ENCODE measurements at regions not wholly inside any gene's neighbourhood (a gene's known extent, or its start where the extent isn't known, plus 50 kb on each side); places are given as distances from the start of the nearest gene placed in this dataset.

- H3K36me3 ChIP-seq (ENCODE audit: insufficient read depth, low read length): no peaks in the 10 kb centered on the region
- H3K27ac ChIP-seq (ENCODE audit: low read depth, low read length): no peak overlapping the region
- H3K79me2 ChIP-seq (ENCODE audit: control insufficient read depth, insufficient read depth, low read length, unreplicated experiment): no peaks in the 10 kb centered on the region
- no peak overlapping the region for H3K4me3 ChIP-seq (ENCODE audit: low read depth, low read length)
- no peak overlapping the region for H2AFZ ChIP-seq (ENCODE audit: low read length, unreplicated experiment)
- no peaks in the 10 kb centered on the region for H3K4me1 ChIP-seq (ENCODE audit: control insufficient read depth, insufficient read depth, low read length, unreplicated experiment)
- peaks cover 22% of the 10 kb centered on the region for H3K27me3 ChIP-seq (ENCODE audit: insufficient read depth, low read length)
Measured at GRCh38 chr9:134260801-134261200, 65.5 kb upstream of the RXRA start.

DNA sequence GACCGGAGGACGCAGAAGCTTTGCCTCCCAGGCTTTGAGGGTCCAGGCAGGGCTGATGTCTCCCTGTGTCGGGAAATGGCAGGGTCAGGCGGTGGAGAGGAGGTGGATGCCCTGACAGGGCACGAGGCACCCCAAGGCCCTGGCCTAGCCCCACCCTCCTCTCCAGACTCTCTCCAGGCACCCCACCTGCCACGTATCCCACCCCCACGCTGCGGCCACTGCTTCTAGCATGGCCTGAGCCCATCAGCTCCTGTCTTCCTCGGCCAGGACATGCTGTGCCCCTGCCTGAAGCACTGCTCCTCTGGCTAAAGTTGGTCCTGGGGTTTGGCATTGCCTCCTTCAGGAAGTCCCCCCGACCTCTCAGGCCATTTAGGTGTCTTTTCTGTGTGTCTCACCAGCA is 64.2 kb upstream of the RXRA start:
- H3K4me1 ChIP-seq (ENCODE audit: control insufficient read depth, insufficient read depth, low read length, unreplicated experiment): no peaks in the 10 kb centered on the region
- H3K79me2 ChIP-seq (ENCODE audit: control insufficient read depth, insufficient read depth, low read length, unreplicated experiment): no peaks in the 10 kb centered on the region
- peaks cover 34% of the 10 kb centered on the region for H3K27me3 ChIP-seq (ENCODE audit: insufficient read depth, low read length)
- H2AFZ ChIP-seq (ENCODE audit: low read length, unreplicated experiment): no peak overlapping the region
- H3K27ac ChIP-seq (ENCODE audit: low read depth, low read length): no peak overlapping the region
- no peaks in the 10 kb centered on the region for H3K36me3 ChIP-seq (ENCODE audit: insufficient read depth, low read length)
- no peak overlapping the region for H3K4me3 ChIP-seq (ENCODE audit: low read depth, low read length)

DNA sequence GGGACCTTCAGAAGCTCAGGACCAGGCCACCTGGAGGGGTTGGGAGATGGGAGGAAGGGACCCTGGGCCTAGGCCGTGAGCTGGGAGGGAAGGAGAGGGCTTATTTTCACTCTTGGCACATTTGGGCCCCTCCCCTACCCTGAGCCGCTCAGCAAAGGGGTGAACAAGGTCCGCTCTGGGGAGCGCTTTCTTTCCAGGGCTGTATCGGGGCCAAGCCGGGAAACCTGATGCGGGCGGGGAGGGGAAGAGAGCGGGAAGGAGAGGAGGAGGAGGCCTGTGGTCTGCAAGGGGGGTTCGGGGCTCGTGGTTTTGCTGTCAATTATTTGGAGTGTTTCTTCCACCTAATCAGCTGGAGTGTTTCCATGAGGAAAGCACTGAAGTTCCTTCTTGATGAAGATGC is 62.7 kb upstream of the RXRA start:
- Histone ChIP-seq H3K4me3 (ENCODE audit: low read depth, low read length) (no peak overlapping the region), H3K36me3 (ENCODE audit: insufficient read depth, low read length) (no peaks in the 10 kb centered on the region)

DNA sequence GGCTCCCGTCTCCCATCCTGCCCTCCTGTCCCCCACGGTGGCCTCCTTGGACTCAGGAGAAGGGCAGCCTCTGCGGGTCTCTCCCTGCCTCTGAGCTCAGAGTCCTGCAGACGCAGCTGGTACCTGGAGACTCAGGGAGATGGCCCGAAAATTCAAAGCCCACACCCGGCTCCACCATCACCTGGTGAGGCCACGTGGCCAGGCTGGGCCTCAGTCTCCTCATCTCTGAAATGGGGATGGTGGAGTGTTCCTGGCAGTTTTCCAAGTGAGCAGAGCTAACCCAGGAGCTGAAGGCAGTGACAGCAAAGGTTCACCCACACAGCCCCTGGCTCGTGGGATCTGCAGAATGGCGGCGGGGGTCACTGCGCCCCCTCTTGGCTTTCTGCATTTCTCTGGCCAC is 62.1 kb upstream of the RXRA start:
- H3K36me3 ChIP-seq (ENCODE audit: insufficient read depth, low read length): no peaks in the 10 kb centered on the region
- H3K79me2 ChIP-seq (ENCODE audit: control insufficient read depth, insufficient read depth, low read length, unreplicated experiment): no peaks in the 10 kb centered on the region
- no peak overlapping the region for H3K4me3 ChIP-seq (ENCODE audit: low read depth, low read length)
- peaks cover 42% of the 10 kb centered on the region for H3K27me3 ChIP-seq (ENCODE audit: insufficient read depth, low read length)
- no peak overlapping the region for H2AFZ ChIP-seq (ENCODE audit: low read length, unreplicated experiment)
- H3K4me1 ChIP-seq (ENCODE audit: control insufficient read depth, insufficient read depth, low read length, unreplicated experiment): no peaks in the 10 kb centered on the region
- no peak overlapping the region for H3K27ac ChIP-seq (ENCODE audit: low read depth, low read length)

More for the DNA sequence above, 62.7 kb upstream of the RXRA start:
- H3K27me3 ChIP-seq (ENCODE audit: insufficient read depth, low read length): peaks cover 42% of the 10 kb centered on the region
- H3K79me2 ChIP-seq (ENCODE audit: control insufficient read depth, insufficient read depth, low read length, unreplicated experiment): no peaks in the 10 kb centered on the region
- no peaks in the 10 kb centered on the region for H3K4me1 ChIP-seq (ENCODE audit: control insufficient read depth, insufficient read depth, low read length, unreplicated experiment)
- H3K27ac ChIP-seq (ENCODE audit: low read depth, low read length): no peak overlapping the region
- H2AFZ ChIP-seq (ENCODE audit: low read length, unreplicated experiment): no peak overlapping the region

DNA sequence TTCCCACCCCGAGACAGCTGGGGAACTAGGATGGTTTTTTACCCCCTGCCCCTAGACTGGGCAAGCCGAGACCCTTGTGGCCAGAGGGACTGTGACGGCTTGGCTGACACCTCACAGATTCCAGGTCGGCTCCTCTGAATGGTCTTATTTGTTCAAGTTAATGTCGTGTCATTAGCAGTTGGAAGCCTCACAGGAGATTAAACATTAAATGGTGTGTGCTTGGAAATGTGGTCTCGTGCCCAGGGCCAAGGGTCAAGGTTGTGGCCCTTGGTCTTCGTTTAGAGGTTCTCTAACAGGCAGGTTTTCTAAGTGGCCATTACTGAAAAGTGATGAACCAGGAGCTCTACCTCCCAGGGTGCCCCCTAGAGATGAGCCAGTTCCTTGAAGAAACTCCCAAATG is 61.2 kb upstream of the RXRA start:
- H3K27me3 ChIP-seq (ENCODE audit: insufficient read depth, low read length): peaks cover 42% of the 10 kb centered on the region
- no peaks in the 10 kb centered on the region for H3K36me3 ChIP-seq (ENCODE audit: insufficient read depth, low read length)
- no peak overlapping the region for H2AFZ ChIP-seq (ENCODE audit: low read length, unreplicated experiment)
- no peaks in the 10 kb centered on the region for H3K79me2 ChIP-seq (ENCODE audit: control insufficient read depth, insufficient read depth, low read length, unreplicated experiment)
- H3K4me3 ChIP-seq (ENCODE audit: low read depth, low read length): no peak overlapping the region
- H3K27ac ChIP-seq (ENCODE audit: low read depth, low read length): no peak overlapping the region
- no peaks in the 10 kb centered on the region for H3K4me1 ChIP-seq (ENCODE audit: control insufficient read depth, insufficient read depth, low read length, unreplicated experiment)

- Histone ChIP-seq H3K36me3 (ENCODE audit: insufficient read depth, low read length) (no peaks in the 10 kb centered on the region), H3K4me1 (ENCODE audit: control insufficient read depth, insufficient read depth, low read length, unreplicated experiment) (no peaks in the 10 kb centered on the region), H3K27ac (ENCODE audit: low read depth, low read length) (no peak overlapping the region), H3K27me3 (ENCODE audit: insufficient read depth, low read length) (peaks cover 52% of the 10 kb centered on the region), H2AFZ (ENCODE audit: low read length, unreplicated experiment) (no peak overlapping the region), H3K79me2 (ENCODE audit: control insufficient read depth, insufficient read depth, low read length, unreplicated experiment) (no peaks in the 10 kb centered on the region), H3K4me3 (ENCODE audit: low read depth, low read length) (no peak overlapping the region)
Measured at GRCh38 chr9:134266418-134266817, 59.8 kb upstream of the RXRA start.

DNA sequence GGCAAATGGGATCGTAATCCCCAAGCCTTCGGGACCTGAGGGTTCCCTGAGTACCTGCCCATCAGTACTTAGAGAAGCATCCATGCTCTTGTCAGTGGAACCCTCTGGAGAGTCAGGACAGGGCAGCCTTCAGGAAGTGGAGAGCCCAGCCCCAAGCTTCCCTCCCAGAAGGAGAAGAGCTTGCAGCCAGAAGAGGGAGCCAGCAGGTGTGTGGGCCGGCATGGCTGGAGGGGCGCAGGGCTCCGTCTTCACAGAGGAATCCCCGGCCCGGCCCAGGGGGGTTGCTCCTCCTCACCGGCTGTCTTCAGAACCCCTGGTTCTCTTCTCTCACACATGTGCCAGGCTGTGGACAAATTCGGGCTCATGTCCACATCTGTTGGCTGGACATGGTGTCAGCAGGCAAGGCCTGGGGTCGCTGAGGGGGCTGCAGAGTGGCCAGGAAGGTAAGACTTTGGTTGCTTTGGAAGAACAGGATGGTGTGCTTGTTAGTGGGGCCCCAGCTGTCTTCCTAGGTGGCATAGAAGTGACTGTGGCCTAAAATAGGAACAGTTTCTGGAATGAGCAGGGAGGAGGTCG is 58.9 kb upstream of the RXRA start:
- no peak overlapping the region for H3K4me3 ChIP-seq (ENCODE audit: low read depth, low read length)
- no peak overlapping the region for H2AFZ ChIP-seq (ENCODE audit: low read length, unreplicated experiment)
- no peaks in the 10 kb centered on the region for H3K36me3 ChIP-seq (ENCODE audit: insufficient read depth, low read length)
- H3K4me1 ChIP-seq (ENCODE audit: control insufficient read depth, insufficient read depth, low read length, unreplicated experiment): no peaks in the 10 kb centered on the region
- H3K79me2 ChIP-seq (ENCODE audit: control insufficient read depth, insufficient read depth, low read length, unreplicated experiment): no peaks in the 10 kb centered on the region
- H3K27me3 ChIP-seq (ENCODE audit: insufficient read depth, low read length): peaks cover 55% of the 10 kb centered on the region
- no peak overlapping the region for H3K27ac ChIP-seq (ENCODE audit: low read depth, low read length)

DNA sequence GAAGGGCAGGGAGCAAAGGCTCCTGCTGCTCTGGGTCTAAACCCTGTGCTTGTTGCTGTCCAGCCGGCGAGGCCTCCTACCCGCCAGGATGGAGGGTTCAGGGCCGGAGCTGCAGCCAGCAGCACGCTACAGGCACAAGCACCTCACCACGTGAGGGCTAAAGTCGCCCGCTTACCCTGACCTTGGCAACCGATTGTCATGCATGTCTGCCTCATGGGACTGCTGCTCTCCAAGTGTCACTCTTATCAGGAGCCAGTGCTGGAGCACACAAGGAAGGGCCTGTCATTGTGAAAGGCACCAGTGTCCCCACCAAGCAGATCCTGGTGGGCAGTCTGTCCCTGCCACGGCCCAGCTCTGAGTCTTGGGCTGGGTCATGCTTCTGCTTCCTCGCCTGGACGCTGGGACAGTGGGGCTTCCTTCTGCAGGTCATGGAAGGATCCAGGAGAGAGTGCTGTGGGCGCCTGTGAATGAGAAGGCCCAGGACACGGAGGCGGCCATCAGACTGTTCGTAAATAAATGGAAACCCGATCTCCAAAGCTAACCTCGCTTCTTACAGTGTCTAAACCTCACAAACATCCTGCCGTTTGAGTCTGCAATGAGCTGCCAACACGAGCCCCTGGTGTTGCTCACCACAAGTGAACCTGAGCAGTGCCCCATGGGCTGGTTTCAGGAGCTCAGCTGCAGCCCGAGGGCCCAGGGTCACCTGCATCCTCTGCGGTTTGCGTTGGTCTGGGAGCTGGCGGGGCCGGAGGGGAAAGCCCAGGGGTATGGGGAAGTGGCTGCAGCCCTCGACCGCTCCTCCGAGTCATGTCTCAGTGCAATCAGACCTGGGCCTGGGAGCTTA is 58.2 kb upstream of the RXRA start:
- no peaks in the 10 kb centered on the region for H3K4me1 ChIP-seq (ENCODE audit: control insufficient read depth, insufficient read depth, low read length, unreplicated experiment)
- H3K79me2 ChIP-seq (ENCODE audit: control insufficient read depth, insufficient read depth, low read length, unreplicated experiment): no peaks in the 10 kb centered on the region
- H3K36me3 ChIP-seq (ENCODE audit: insufficient read depth, low read length): no peaks in the 10 kb centered on the region
- H3K27ac ChIP-seq (ENCODE audit: low read depth, low read length): no peak overlapping the region
- no peak overlapping the region for H3K4me3 ChIP-seq (ENCODE audit: low read depth, low read length)
- peaks cover 55% of the 10 kb centered on the region for H3K27me3 ChIP-seq (ENCODE audit: insufficient read depth, low read length)
- no peak overlapping the region for H2AFZ ChIP-seq (ENCODE audit: low read length, unreplicated experiment)

- no peak overlapping the region for H3K27ac ChIP-seq (ENCODE audit: low read depth, low read length)
- H3K79me2 ChIP-seq (ENCODE audit: control insufficient read depth, insufficient read depth, low read length, unreplicated experiment): no peaks in the 10 kb centered on the region
- no peak overlapping the region for H2AFZ ChIP-seq (ENCODE audit: low read length, unreplicated experiment)
- peaks cover 54% of the 10 kb centered on the region for H3K27me3 ChIP-seq (ENCODE audit: insufficient read depth, low read length)
- no peaks in the 10 kb centered on the region for H3K4me1 ChIP-seq (ENCODE audit: control insufficient read depth, insufficient read depth, low read length, unreplicated experiment)
- no peak overlapping the region for H3K4me3 ChIP-seq (ENCODE audit: low read depth, low read length)
- H3K36me3 ChIP-seq (ENCODE audit: insufficient read depth, low read length): no peaks in the 10 kb centered on the region
Measured at GRCh38 chr9:134268747-134269146, 57.5 kb upstream of the RXRA start.

DNA sequence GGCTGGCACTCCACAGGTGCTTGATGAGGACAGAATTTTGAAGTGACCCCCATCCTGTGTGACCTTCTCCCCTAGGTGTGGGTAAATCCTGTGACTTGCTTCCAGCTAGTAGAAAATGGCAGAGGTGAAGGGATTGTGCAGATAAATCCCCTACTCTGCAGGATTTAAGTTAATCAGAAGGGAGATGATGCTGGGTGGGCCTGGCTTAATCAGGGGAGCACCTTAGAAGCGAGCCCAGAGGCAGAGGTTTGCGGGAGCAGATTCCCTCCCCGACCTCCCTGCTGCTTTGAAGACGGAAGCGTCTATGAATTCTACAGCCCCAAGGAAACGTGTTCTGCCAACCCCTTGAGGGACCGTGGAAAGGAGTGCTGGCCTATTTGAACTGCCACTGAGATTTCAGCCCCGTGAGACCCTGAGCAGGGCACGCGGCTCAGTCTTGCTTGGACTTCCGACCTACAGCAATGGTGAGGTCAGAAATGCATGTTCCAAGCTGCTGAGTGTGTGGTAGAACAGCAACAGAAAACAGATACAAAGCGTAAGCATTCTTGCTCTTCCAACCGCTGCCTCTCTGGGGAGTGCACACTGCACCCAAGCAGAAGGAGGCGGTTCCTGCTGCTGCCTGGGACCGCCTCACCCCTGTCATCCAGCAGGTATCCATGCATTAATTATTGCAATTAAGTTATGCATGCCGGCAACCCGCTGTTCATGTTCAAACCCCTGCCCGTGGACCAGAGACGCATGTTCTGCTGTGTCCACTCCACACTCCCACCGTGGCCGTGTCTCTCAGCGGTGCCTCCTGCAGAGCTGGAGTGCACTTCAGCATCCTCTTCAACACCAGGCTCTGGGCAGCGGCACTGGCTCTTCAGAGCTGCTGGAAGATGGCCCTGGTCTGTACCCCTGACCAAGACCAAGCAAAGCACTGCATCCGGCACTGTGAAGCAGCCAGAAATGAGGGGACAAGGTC is 54.6 kb upstream of the RXRA start:
- Histone ChIP-seq H3K27ac (ENCODE audit: low read depth, low read length) (no peak overlapping the region), H3K79me2 (ENCODE audit: control insufficient read depth, insufficient read depth, low read length, unreplicated experiment) (no peaks in the 10 kb centered on the region), H3K4me1 (ENCODE audit: control insufficient read depth, insufficient read depth, low read length, unreplicated experiment) (no peaks in the 10 kb centered on the region), H2AFZ (ENCODE audit: low read length, unreplicated experiment) (no peak overlapping the region), H3K36me3 (ENCODE audit: insufficient read depth, low read length) (no peaks in the 10 kb centered on the region), H3K27me3 (ENCODE audit: insufficient read depth, low read length) (peaks cover 39% of the 10 kb centered on the region), H3K4me3 (ENCODE audit: low read depth, low read length) (no peak overlapping the region)
